ENCODE measurements at regions not wholly inside any gene's neighbourhood (a gene's known extent, or its start where the extent isn't known, plus 50 kb on each side); places are given as distances from the start of the nearest gene placed in this dataset.

DNA sequence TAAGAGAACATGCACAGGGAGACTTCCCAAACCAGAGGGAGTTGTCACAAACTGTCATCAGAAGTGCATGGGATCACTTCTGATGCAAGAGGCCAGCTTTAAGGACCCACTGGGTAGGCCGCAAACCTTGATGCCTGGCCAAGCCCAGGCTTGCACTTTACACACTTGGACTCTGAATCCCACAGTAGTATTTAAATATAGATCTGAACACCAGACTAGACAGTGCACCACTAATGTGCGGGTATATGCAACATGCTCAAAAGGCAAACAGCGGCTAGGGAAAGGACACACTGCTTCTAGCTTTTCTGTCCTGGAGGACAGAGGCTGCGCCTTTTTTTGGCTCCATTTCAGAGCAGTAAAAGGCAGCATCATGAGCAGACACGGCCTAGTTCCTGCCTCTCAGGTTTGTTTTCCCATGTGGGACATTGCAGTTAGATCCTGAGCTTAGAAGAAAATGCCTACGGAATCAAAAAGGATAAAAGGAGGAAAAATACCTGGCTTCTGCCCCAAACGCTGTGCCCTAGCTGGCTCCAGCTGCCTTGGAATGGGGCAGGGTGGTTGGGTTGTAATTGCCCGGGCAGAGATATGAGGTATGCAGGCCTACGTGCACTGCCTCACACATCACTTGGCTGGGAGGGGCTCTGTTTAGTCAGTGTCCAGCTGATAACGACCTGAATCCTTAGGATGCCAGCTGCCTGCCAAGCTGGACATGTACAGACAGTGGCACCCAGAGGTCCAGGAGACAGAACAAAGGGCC lies 84.5 kb upstream of the EGLN3 start:
- no peak overlapping the region for H3K9ac ChIP-seq (ENCODE audit: insufficient read depth, low read length)
- DNase-seq (ENCODE audit: low read depth in 2 of 2) = peak in 1 of 2 donors; percentile 27
- peaks cover 3% of the 10 kb centered on the region for H3K27me3 ChIP-seq (ENCODE audit: control insufficient read depth, insufficient read depth, low read length)
- no peaks in the 10 kb centered on the region for H3K79me2 ChIP-seq (ENCODE audit: control insufficient read depth, insufficient read depth, low read length)
- H3K4me3 ChIP-seq (replicated peaks in 1 of 4; ENCODE audit: control extremely low read depth in 1 of 4, insufficient read depth in 1 of 4, low read depth in 3 of 4, low read length in 4 of 4) = no peak overlapping the region
- H3K9me3 ChIP-seq (ENCODE audit: control insufficient read depth, insufficient read depth, low read depth, low read length) = no peaks in the 10 kb centered on the region
- no peak overlapping the region for H2AFZ ChIP-seq (ENCODE audit: low read length)
- no peak overlapping the region for H3K27ac ChIP-seq (ENCODE audit: insufficient read depth, low read length)
- TF ChIP-seq EZH2 (IDR thresholded peaks at IDR 0.05; ENCODE audit: low read length, missing control alignments) = no peak
- TF ChIP-seq, protein P1, sequence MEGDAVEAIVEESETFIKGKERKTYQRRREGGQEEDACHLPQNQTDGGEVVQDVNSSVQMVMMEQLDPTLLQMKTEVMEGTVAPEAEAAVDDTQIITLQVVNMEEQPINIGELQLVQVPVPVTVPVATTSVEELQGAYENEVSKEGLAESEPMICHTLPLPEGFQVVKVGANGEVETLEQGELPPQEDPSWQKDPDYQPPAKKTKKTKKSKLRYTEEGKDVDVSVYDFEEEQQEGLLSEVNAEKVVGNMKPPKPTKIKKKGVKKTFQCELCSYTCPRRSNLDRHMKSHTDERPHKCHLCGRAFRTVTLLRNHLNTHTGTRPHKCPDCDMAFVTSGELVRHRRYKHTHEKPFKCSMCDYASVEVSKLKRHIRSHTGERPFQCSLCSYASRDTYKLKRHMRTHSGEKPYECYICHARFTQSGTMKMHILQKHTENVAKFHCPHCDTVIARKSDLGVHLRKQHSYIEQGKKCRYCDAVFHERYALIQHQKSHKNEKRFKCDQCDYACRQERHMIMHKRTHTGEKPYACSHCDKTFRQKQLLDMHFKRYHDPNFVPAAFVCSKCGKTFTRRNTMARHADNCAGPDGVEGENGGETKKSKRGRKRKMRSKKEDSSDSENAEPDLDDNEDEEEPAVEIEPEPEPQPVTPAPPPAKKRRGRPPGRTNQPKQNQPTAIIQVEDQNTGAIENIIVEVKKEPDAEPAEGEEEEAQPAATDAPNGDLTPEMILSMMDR (conservative IDR thresholded peaks at IDR 0.05 in 1 of 2, IDR thresholded peaks at IDR 0.05 in 1 of 2; ENCODE audit: low read depth in 1 of 2, low read length in 2 of 2) = no peak
- H3K4me1 ChIP-seq (ENCODE audit: control insufficient read depth, extremely low read depth, insufficient read depth, low read length) = peaks cover 2% of the 10 kb centered on the region
- no peaks in the 10 kb centered on the region for H3K36me3 ChIP-seq (ENCODE audit: control insufficient read depth, insufficient read depth, low read length)
- H4K20me1 ChIP-seq (ENCODE audit: control insufficient read depth, extremely low read depth, insufficient read depth, low read length) = no peaks in the 10 kb centered on the region
- no peak overlapping the region for H3K4me2 ChIP-seq (ENCODE audit: extremely low read depth, insufficient read depth, low read length)

DNA sequence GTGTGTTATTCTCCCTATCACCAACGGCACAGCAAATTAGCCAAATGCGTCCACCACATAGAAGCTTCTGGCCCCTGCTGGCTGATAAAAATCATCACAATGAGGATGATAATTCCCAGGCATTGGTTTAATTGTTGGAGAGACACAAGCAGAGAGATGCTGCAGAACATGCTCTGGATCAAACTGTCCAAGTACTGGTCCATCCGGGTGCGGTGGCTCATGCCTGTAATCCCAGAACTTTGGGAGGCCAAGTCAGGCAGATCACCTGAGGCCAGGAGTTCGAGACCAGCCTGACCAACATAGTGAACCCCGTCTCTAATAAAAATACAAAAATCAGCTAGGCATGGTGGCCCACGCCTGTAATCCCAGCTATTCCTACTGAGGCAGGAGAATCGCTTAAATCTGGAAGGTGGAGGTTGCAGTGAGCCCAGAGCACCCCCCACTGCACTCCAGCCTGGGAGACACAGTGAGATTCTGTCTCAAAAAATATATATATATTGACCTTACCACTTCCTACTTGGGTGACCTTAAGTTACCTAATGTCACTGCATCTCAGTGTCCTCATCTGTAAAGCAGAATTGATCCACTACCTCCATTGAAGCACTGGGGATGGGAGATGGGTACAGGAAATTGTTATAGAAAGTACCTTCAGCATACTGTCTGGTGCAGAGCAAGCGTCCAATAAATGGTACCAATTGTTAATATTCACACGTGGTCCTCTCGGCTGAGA lies 83.7 kb upstream of the EGLN3 start:
- peaks cover 2% of the 10 kb centered on the region for H3K4me1 ChIP-seq (ENCODE audit: control insufficient read depth, extremely low read depth, insufficient read depth, low read length)
- H3K9ac ChIP-seq (ENCODE audit: insufficient read depth, low read length) = no peak overlapping the region
- TF ChIP-seq, protein P1 (conservative IDR thresholded peaks at IDR 0.05 in 1 of 2, IDR thresholded peaks at IDR 0.05 in 1 of 2; ENCODE audit: low read depth in 1 of 2, low read length in 2 of 2) = no peak
- no peaks in the 10 kb centered on the region for H3K36me3 ChIP-seq (ENCODE audit: control insufficient read depth, insufficient read depth, low read length)
- no peak for DNase-seq (ENCODE audit: low read depth in 2 of 2)
- H3K27me3 ChIP-seq (ENCODE audit: control insufficient read depth, insufficient read depth, low read length) = peaks cover 3% of the 10 kb centered on the region
- H3K9me3 ChIP-seq (ENCODE audit: control insufficient read depth, insufficient read depth, low read depth, low read length) = no peaks in the 10 kb centered on the region
- no peak overlapping the region for H2AFZ ChIP-seq (ENCODE audit: low read length)
- no peak overlapping the region for H3K4me2 ChIP-seq (ENCODE audit: extremely low read depth, insufficient read depth, low read length)
- no peaks in the 10 kb centered on the region for H3K79me2 ChIP-seq (ENCODE audit: control insufficient read depth, insufficient read depth, low read length)
- H3K27ac ChIP-seq (ENCODE audit: insufficient read depth, low read length) = no peak overlapping the region
- H3K4me3 ChIP-seq (replicated peaks in 1 of 4; ENCODE audit: control extremely low read depth in 1 of 4, insufficient read depth in 1 of 4, low read depth in 3 of 4, low read length in 4 of 4) = no peak overlapping the region
- no peaks in the 10 kb centered on the region for H4K20me1 ChIP-seq (ENCODE audit: control insufficient read depth, extremely low read depth, insufficient read depth, low read length)

DNA sequence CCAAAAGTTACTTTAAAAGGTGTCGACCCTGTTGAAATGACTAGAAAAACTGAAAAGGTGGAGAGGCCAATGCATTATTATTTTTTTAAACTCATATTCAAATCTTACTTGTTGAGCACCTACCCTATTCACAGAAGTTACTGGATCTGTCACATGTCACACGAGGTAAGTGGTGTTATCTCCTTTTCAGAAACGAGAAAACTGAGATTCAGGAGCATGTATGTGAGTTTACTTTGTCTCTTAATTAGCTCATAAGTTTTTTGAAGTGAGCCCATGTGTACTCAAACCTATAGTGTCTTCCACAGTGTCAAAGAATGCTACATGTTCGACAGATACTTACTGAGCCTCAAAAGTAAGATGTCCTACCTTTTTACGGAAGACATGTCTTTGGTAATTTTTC lies 81.8 kb upstream of the EGLN3 start:
- Histone ChIP-seq H3K79me2 (ENCODE audit: control insufficient read depth, insufficient read depth, low read length) (no peaks in the 10 kb centered on the region), H3K27ac (ENCODE audit: insufficient read depth, low read length) (no peak overlapping the region), H2AFZ (ENCODE audit: low read length) (no peak overlapping the region), H3K27me3 (ENCODE audit: control insufficient read depth, insufficient read depth, low read length) (peaks cover 3% of the 10 kb centered on the region), H3K36me3 (ENCODE audit: control insufficient read depth, insufficient read depth, low read length) (no peaks in the 10 kb centered on the region), H3K4me3 (replicated peaks in 1 of 4; ENCODE audit: control extremely low read depth in 1 of 4, insufficient read depth in 1 of 4, low read depth in 3 of 4, low read length in 4 of 4) (no peak overlapping the region), H4K20me1 (ENCODE audit: control insufficient read depth, extremely low read depth, insufficient read depth, low read length) (no peaks in the 10 kb centered on the region), H3K9me3 (ENCODE audit: control insufficient read depth, insufficient read depth, low read depth, low read length) (no peaks in the 10 kb centered on the region), H3K4me1 (ENCODE audit: control insufficient read depth, extremely low read depth, insufficient read depth, low read length) (peaks cover 2% of the 10 kb centered on the region), H3K4me2 (ENCODE audit: extremely low read depth, insufficient read depth, low read length) (no peak overlapping the region), H3K9ac (ENCODE audit: insufficient read depth, low read length) (no peak overlapping the region)
- TF ChIP-seq, protein P1 (conservative IDR thresholded peaks at IDR 0.05 in 1 of 2, IDR thresholded peaks at IDR 0.05 in 1 of 2; ENCODE audit: low read depth in 1 of 2, low read length in 2 of 2) = no peak
- no peak for TF ChIP-seq EZH2 (IDR thresholded peaks at IDR 0.05; ENCODE audit: low read length, missing control alignments)
- no peak for DNase-seq (ENCODE audit: low read depth in 2 of 2)
